DMS 273 treated with DMSO at 0.1 percent for 48 hours (cell line): ENCODE measurements at regions not wholly inside any gene's neighbourhood (a gene's known extent, or its start where the extent isn't known, plus 50 kb on each side); places are given as distances from the start of the nearest gene placed in this dataset.
A peak's percentile ranks its signal among the peaks of the same experiment; 100 is the strongest.
"Not testable (repeated sequence)": the region's sequence is repeated elsewhere in the genome, so short reads cannot be mapped to it uniquely, and the experiment has no call there.

ENCODE experiments used
- DNase-seq: peaks from one replicate; lab custom pipeline; 2025; lab: John Stamatoyannopoulos, UW

DNA sequence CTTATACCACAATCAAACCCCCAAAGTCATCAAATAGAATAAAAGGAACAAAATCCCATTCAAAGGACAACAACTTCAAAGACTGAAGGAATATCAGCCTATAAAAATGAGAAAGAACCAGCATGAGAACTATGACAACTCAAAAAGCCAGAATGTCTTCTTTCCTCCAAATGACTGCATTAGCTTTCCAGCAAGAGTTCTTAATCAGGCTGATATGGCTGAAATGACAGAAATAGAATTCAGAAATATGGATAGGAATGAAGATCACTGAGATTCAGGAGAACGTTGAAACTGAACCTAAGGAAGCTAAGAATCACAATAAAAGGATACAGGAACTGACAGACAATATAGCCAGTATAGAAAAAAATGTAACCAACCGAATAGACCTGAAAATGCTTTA lies 109.5 kb downstream of the SINHCAF start:
- DNase-seq, result no peak

DNA sequence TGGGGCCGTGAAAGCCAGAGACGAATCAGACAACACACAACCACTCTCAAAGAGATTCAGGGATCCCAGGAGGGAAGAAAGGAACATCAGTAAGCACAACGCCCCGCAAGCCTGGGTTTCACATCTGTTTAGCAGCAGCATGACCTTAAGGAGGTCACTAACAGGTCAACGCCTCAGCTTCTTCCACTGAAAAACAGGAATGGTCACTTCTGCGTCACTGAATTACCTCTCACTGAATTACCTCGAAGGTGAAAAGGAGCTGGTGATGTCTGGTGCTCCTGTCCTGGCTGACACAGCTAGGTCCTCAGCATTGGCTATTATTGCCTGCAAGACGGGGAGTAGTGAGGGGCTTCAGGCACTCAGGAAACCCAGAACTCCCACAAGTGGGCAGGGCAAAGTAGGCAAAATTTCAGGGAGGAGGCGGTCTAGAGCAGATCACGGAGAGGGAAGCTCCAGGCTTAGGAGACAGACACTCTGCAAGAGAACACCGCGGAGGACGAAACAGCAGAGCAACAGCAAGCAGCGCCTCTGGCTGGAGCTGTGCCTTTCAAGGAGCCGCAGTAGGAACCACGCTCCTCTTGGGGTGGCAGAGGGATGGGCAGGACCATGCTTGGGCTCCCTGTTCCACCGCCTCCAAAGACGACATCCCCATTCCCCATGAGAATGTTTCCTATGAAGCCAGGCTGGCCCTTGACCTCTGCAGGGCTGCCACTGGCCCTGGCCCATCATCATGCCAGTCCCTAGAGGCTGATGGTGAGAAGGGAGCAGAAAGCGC lies 108.4 kb downstream of the SINHCAF start:
- DNase-seq, result no peak

- no peak for DNase-seq
Observed at GRCh38 chr12:31218203-31219025, 107.5 kb downstream of the SINHCAF start.

GRCh38 chr12:31219521-31219920 lies 106.4 kb downstream of the SINHCAF start:
- no peak for DNase-seq

- no peak for DNase-seq
Observed at GRCh38 chr12:31220061-31220460, 105.9 kb downstream of the SINHCAF start.

GRCh38 chr12:31220633-31221550 lies 105.1 kb downstream of the SINHCAF start:
- DNase-seq, result no peak

DNA sequence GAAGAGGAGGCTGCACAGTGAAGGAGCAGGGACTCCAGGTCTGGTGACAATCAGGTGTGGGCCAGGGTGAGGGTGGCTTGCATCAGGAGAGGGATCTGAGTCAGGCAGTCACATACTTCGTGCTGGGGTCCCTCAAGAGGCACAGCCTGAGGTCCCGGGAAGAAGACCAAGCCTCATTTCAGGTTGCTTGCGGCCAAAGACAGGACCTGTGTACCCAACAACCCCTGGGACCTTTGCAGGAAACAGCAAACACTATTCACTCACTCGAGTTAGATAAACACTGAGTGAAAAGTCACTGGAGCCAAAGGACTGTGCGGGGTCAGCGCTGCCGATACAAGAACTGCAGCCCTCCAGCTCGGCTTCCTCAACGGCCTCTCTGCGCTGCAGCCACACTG lies 104.4 kb downstream of the SINHCAF start:
- no peak for DNase-seq

DNA sequence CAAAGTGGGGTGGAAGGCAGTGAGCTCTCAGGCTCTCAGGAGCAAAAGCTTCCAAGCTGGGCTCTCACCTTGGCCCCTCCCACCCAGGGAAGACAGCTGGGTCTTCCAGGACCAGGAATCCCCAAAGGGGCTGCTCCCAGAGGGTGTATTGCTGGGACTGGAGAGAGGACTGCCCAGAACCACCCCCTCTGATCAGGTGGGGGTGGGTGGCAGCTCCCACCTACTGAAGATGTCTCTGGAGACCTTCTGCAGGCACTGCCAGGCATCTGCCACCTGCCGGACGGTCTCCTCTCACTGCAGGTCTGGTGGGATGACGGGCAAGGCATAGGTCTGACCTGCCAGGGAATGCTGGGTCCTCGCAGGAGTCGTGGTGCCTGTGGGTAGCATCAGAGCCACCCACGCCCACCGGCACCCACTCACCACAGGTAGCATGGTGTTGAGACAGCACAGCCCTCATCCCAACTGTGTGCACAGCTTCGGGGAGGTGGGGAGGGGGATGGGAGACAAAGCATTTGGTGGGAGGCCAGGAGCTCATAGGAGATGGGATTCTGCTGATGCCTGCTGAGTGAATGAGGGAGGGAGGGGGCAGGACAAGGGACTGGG lies 103.2 kb downstream of the SINHCAF start:
- DNase-seq, result no peak

DNA sequence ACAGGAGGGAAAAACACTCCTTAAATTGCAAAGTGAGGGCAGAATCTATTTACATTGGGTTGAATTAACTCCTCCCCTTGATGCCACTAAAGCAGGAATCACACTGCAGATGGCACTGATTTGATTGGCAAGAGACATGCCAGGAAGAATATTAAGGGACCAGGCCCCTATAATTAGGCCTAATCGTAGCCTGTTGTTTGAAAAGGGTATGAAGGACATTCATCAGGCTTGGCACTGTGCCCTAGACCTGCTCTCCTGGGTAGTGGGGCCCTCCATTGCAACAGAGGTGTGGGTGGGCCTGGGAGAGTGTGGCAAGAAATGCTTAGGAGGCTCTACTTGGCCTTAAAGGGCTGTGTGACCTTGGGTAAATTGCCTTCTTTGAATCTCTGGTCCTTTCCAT lies 102.3 kb downstream of the SINHCAF start:
- not testable (repeated sequence) for DNase-seq

DNA sequence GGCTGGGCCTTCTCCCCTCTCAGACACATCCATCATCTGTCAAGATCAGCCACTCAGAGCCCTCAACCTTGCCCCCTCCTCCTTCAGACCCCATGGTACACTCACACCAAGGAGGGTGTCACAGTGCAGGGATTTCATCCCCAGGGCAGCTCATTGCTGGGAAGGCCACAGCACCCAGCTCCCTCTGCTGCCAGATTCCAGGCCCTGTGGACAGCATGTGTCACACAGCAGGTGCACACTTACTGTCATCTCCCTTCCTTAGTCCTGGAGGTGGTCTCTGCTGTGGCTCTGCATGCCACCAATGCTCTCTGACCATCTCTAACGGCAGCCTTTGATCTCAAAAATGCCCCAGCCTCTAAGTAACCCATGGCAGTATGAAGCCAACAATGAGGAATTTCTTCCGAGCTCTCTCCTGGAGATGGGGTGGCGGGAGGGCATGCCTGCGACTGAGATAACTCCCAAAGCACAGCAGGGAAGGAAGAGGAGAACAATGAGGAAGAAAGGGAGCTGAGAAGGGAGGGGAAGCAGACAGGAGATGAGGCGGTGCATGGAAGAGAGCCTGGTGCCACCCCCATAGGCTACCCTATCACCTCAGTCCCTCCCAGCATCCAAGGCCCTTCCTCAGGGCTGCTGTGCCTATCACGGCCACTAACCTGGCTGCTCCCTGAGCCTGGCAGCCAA lies 101.0 kb downstream of the SINHCAF start:
- DNase-seq, result no peak

GRCh38 chr12:31225656-31226535 lies 100.1 kb downstream of the SINHCAF start:
- DNase-seq, result no peak

DNA sequence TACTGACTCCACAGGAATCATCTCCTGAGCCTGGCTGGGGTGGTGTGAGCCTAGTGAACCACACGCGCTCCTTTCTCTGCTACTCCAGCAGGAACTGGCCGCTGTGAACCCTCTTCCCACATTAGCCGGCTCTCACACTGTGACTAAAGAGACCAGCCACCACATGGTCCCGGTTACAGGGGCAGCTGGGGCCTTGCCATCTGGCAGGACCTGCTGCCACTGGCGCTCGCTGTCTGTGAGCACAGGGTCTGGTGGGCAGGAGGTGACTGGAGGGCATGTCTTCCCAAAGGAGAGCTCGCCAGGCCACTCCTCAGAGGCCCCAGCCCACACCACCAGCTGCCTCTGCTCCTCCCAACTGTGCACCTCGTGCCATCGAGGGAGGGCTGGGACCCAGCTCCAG lies 99.3 kb downstream of the SINHCAF start:
- DNase-seq, result peak; percentile 73

- no peak for DNase-seq
Observed at GRCh38 chr12:31227401-31227981, 98.5 kb downstream of the SINHCAF start.

GRCh38 chr12:31228811-31229792 lies 96.8 kb downstream of the SINHCAF start:
- DNase-seq, result no peak

GRCh38 chr12:31230004-31230403 lies 95.9 kb downstream of the SINHCAF start:
- no peak for DNase-seq
